SK-N-SH (cell line): ENCODE measurements at regions not wholly inside any gene's neighbourhood (a gene's known extent, or its start where the extent isn't known, plus 50 kb on each side); places are given as distances from the start of the nearest gene placed in this dataset.

ENCODE experiments used
- CTCF ChIA-PET: fragments of 300-600, 350-600 bp; formaldehyde crosslinking; extraction: SDS; loops from one replicate; lab custom pipeline; 2021; lab: Yijun Ruan, JAX
- POLR2A ChIA-PET: fragments of 350-600 bp; sonication (Branson Sonifier 250); formaldehyde crosslinking; extraction: SDS; loops from one replicate; lab custom pipeline; 2020; ENCODE audit warnings: antibody characterized with exemption, inconsistent platforms; lab: Yijun Ruan, JAX
- DNase-seq: peaks from one replicate; pipeline ENCODE4 v3.0.0; 2012
- H2AFZ ChIP-seq: fragments of 200-600 bp; sonication (generic); 2 replicates; pipeline ENCODE4 v1.8.1; 2016; ENCODE audit warnings: antibody characterized with exemption, mild to moderate bottlenecking, low read depth
- H3F3A ChIP-seq: fragments of 200-600 bp; sonication (generic); replicated peaks from 2 replicates; pipeline ENCODE3; 2016; ENCODE audit warnings: antibody characterized with exemption, mild to moderate bottlenecking; ENCODE audit not compliant: insufficient read depth
- H3K27ac ChIP-seq, 2 experiments: fragments of 200-500 bp in 1 of 2; fragments of 200-600 bp in 1 of 2; sonication (Bioruptor generic) in 1 of 2; sonication (generic), shearing (Covaris generic) in 1 of 2; 2 replicates each; pipeline versions ENCODE4 v1.5.1 to v1.6.1; 2014 to 2016; ENCODE audit warnings: low read depth in 2 of 2, inconsistent platforms in 1 of 2, low read length in 1 of 2, mild to moderate bottlenecking in 1 of 2, mixed read lengths in 1 of 2
- H3K27me3 ChIP-seq: fragments of 200-600 bp; sonication (generic), shearing (Covaris generic); 2 replicates; pipeline ENCODE4 v1.6.1; 2016; ENCODE audit warnings: mixed run types; ENCODE audit not compliant: insufficient read depth
- H3K36me3 ChIP-seq, 2 experiments: fragments of 200-500 bp in 1 of 2; fragments of 200-600 bp in 1 of 2; sonication (Bioruptor generic) in 1 of 2; sonication (generic) in 1 of 2; replicated peaks in 1 of 2; 2 replicates each; pipeline versions ENCODE3 to v1.5.1; 2014 to 2016; ENCODE audit warnings: low read length in 1 of 2, mild to moderate bottlenecking in 1 of 2; ENCODE audit not compliant: insufficient read depth in 2 of 2, control insufficient read depth in 1 of 2
- H3K4me1 ChIP-seq, 2 experiments: fragments of 200-500 bp in 1 of 2; fragments of 200-600 bp in 1 of 2; sonication (Bioruptor generic) in 1 of 2; sonication (generic), shearing (Covaris generic) in 1 of 2; 2 replicates each; pipeline versions ENCODE4 v1.5.1 to v1.6.1; 2014 to 2016; ENCODE audit warnings: low read depth in 1 of 2, low read length in 1 of 2, mixed run types in 1 of 2; ENCODE audit not compliant: insufficient read depth in 2 of 2, control insufficient read depth in 1 of 2
- H3K4me2 ChIP-seq: fragments of 200-600 bp; sonication (generic), shearing (Covaris generic); 2 replicates; pipeline ENCODE4 v1.6.1; 2017; ENCODE audit warnings: mixed run types
- H3K4me3 ChIP-seq, 2 experiments: fragments of 200-500 bp in 1 of 2; fragments of 200-600 bp in 1 of 2; sonication (Bioruptor generic) in 1 of 2; sonication (generic), shearing (Covaris generic) in 1 of 2; 2 replicates each; pipeline versions ENCODE4 v1.5.1 to v1.8.1; 2014 to 2016; ENCODE audit warnings: low read depth in 2 of 2, inconsistent platforms in 1 of 2, low read length in 1 of 2, mild to moderate bottlenecking in 1 of 2, mixed read lengths in 1 of 2, moderate library complexity in 1 of 2
- H3K79me2 ChIP-seq: fragments of 200-600 bp; sonication (generic); 2 replicates; pipeline ENCODE4 v1.8.1; 2017; ENCODE audit warnings: mild to moderate bottlenecking; ENCODE audit not compliant: insufficient read depth
- H3K9ac ChIP-seq: fragments of 200-600 bp; sonication (generic); 2 replicates; pipeline ENCODE4 v1.6.1; 2017; ENCODE audit warnings: mixed run types
- H3K9me2 ChIP-seq: fragments of 200-600 bp; sonication (generic); 2 replicates; pipeline ENCODE4 v1.6.1; 2017; ENCODE audit warnings: mixed run types
- H3K9me3 ChIP-seq: fragments of 200-600 bp; sonication (generic); 2 replicates; pipeline ENCODE4 v1.6.1; 2017; ENCODE audit warnings: mixed run types, mild to moderate bottlenecking, moderate library complexity
- H4K20me1 ChIP-seq: fragments of 200-600 bp; sonication (generic); 2 replicates; pipeline ENCODE4 v1.6.1; 2017; ENCODE audit warnings: mild to moderate bottlenecking, mixed run types; ENCODE audit not compliant: insufficient read depth
- FOXJ3 ChIP-seq: sonication (generic); formaldehyde crosslinking; IDR thresholded peaks from 2 replicates; pipeline ENCODE4 v1.5.1; 2020; ENCODE audit warnings: mild to moderate bottlenecking, missing genetic modification reagents
- WGBS: methylation state at CpG from one replicate; pipeline ENCODE4 v1.1.6; 2017; ENCODE audit warnings: low lambda C conversion rate; 5-methylcytosine and 5-hydroxymethylcytosine counted together
- TF ChIP-seq, protein P1 (sequence below): IDR thresholded peaks from 2 replicates; pipeline ENCODE4 v1.6.1; 2012; ENCODE audit warnings: mild to moderate bottlenecking, low read depth, low read length, moderate library complexity
- TF ChIP-seq, protein P2 (sequence below): IDR thresholded peaks from 2 replicates; pipeline ENCODE4; 2012
- TF ChIP-seq, protein P3 (sequence below): fragments of 150-350 bp; IDR thresholded peaks from 2 replicates; pipeline ENCODE4 v1.6.1; 2016; ENCODE audit warnings: mild to moderate bottlenecking, low read depth, low read length

DNA sequence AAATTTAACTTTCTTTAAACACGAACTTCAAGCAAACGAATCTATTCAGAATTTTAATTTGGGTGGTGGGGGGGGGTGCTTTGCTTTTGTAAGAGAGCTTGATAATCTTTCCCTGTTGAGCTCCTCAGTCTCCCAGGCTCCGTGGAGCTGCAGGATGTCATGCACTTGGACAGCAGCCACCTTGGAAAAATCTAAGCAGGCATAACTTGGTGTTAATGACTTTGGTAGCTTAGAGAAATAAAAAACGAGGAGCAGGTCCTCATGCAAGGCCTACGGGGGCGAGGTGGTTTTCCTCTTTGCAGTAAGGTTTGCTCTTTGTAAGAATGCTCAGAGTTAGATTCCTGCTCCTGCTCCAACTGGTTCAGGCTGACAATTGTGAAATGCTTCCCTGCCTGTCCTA, 102.3 kb downstream of the EDN1 start (continued):
- TF ChIP-seq, protein P1, sequence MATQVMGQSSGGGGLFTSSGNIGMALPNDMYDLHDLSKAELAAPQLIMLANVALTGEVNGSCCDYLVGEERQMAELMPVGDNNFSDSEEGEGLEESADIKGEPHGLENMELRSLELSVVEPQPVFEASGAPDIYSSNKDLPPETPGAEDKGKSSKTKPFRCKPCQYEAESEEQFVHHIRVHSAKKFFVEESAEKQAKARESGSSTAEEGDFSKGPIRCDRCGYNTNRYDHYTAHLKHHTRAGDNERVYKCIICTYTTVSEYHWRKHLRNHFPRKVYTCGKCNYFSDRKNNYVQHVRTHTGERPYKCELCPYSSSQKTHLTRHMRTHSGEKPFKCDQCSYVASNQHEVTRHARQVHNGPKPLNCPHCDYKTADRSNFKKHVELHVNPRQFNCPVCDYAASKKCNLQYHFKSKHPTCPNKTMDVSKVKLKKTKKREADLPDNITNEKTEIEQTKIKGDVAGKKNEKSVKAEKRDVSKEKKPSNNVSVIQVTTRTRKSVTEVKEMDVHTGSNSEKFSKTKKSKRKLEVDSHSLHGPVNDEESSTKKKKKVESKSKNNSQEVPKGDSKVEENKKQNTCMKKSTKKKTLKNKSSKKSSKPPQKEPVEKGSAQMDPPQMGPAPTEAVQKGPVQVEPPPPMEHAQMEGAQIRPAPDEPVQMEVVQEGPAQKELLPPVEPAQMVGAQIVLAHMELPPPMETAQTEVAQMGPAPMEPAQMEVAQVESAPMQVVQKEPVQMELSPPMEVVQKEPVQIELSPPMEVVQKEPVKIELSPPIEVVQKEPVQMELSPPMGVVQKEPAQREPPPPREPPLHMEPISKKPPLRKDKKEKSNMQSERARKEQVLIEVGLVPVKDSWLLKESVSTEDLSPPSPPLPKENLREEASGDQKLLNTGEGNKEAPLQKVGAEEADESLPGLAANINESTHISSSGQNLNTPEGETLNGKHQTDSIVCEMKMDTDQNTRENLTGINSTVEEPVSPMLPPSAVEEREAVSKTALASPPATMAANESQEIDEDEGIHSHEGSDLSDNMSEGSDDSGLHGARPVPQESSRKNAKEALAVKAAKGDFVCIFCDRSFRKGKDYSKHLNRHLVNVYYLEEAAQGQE, result no peak
- TF ChIP-seq, protein P2, sequence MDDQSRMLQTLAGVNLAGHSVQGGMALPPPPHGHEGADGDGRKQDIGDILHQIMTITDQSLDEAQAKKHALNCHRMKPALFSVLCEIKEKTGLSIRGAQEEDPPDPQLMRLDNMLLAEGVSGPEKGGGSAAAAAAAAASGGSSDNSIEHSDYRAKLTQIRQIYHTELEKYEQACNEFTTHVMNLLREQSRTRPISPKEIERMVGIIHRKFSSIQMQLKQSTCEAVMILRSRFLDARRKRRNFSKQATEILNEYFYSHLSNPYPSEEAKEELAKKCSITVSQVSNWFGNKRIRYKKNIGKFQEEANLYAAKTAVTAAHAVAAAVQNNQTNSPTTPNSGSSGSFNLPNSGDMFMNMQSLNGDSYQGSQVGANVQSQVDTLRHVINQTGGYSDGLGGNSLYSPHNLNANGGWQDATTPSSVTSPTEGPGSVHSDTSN, result no peak
- TF ChIP-seq, all 33 proteins: peak for 0

DNA sequence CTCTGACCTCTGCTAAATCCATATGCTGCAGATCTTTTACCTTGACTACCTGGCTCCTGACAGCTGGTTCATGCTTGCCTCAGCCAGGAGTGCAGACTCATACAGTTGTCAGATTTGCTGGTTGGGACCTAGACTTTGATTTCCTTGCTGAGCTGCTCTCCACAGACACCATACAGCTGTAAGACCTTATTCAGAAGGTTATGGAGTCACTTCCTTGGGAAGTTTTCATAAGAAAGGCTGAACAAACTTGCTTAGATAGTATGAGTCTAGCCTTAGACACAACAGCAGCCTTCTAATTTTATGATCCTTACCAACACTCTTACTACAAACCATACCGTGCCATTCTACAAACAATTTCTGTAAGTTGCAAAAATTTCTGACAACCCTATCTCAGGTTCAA, 102.9 kb downstream of the EDN1 start:
- Histone ChIP-seq H3K36me3 (no peaks in the 10 kb centered on the region), H3K27me3 (no peaks in the 10 kb centered on the region), H3K9ac (no peak overlapping the region), H4K20me1 (no peaks in the 10 kb centered on the region), H2AFZ (no peak overlapping the region), H3F3A (no peaks in the 10 kb centered on the region), H3K9me2 (no peaks in the 10 kb centered on the region), H3K79me2 (no peaks in the 10 kb centered on the region), H3K4me2 (no peak overlapping the region), H3K9me3 (no peaks in the 10 kb centered on the region), H3K4me1 (no peaks in the 10 kb centered on the region), H3K27ac (no peak overlapping the region), H3K4me3 (no peak overlapping the region)
- POLR2A ChIA-PET, result no interaction called here
- TF ChIP-seq, protein P2, result no peak
- TF ChIP-seq, protein P3, sequence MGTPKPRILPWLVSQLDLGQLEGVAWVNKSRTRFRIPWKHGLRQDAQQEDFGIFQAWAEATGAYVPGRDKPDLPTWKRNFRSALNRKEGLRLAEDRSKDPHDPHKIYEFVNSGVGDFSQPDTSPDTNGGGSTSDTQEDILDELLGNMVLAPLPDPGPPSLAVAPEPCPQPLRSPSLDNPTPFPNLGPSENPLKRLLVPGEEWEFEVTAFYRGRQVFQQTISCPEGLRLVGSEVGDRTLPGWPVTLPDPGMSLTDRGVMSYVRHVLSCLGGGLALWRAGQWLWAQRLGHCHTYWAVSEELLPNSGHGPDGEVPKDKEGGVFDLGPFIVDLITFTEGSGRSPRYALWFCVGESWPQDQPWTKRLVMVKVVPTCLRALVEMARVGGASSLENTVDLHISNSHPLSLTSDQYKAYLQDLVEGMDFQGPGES, result no peak
- TF ChIP-seq FOXJ3 (CRISPR knock-in tag), result no peak
- TF ChIP-seq, protein P1, result no peak
- WGBS, result 88% methylated on average over 1 of the region's 1 CpG
- CTCF ChIA-PET, result no interaction called here
- no peak for DNase-seq
